ENCODE measurements at regions not wholly inside any gene's neighbourhood (a gene's known extent, or its start where the extent isn't known, plus 50 kb on each side); places are given as distances from the start of the nearest gene placed in this dataset.
A peak's percentile ranks its signal among the peaks of the same experiment; 100 is the strongest.

DNA sequence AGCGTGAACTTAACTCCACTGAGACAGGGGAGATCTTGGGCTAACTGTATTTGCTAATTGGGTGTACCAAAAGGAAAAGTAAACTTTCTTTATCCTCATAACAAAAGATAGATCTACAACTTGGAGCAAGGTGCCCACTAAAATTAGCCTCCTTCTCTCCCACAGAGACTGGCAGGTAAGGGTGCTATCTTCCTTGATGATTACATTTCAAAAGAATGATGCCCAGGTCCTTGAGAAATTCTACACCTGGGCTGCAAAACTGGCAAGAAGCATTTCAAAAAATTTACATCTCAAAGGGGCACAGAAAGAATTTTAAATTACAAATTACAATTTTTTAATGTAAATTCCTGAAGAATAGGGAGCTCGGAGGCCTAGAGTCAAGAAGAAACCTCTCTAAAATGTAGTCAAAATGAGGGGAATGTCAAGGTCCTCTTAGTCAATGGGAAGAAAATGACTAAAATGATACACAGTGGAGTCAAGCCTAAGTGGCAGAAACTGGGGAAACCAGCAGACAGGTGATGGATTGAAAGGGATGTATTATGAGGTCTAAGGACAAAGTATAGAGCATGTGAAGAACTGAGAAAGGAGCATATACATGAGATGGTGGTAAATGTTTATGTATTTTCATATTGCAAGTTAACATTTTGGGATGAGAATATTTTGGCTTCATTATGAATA, 348.3 kb upstream of the TUSC1 start:
- H3K4me3 ChIP-seq (ENCODE audit: low read depth, low read length): no peak overlapping the region
- TF ChIP-seq, protein P1, sequence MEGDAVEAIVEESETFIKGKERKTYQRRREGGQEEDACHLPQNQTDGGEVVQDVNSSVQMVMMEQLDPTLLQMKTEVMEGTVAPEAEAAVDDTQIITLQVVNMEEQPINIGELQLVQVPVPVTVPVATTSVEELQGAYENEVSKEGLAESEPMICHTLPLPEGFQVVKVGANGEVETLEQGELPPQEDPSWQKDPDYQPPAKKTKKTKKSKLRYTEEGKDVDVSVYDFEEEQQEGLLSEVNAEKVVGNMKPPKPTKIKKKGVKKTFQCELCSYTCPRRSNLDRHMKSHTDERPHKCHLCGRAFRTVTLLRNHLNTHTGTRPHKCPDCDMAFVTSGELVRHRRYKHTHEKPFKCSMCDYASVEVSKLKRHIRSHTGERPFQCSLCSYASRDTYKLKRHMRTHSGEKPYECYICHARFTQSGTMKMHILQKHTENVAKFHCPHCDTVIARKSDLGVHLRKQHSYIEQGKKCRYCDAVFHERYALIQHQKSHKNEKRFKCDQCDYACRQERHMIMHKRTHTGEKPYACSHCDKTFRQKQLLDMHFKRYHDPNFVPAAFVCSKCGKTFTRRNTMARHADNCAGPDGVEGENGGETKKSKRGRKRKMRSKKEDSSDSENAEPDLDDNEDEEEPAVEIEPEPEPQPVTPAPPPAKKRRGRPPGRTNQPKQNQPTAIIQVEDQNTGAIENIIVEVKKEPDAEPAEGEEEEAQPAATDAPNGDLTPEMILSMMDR (IDR thresholded peaks at IDR 0.05; ENCODE audit: borderline replicate concordance, insufficient read depth, low read depth, low read length): no peak

DNA sequence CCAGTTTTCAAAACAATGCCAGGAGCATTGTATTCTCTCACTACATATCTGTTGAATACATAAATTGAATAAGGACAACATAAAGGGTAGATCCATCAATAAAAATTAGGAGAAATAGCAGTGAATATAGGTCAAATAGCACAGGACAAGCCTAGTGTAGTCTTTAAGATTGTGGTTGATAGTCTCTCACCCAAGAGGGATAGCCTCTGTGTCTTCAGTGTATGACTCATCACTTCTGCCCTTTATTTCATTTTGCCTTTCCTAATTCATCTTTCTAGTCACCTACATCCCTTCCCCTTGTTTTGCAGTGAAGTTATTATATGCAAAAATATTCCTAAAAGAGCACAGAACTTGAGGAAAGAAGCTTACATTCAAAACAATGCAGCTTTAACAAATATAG, 335.0 kb upstream of the TUSC1 start:
- no peak overlapping the region for H3K4me3 ChIP-seq (ENCODE audit: low read depth, low read length)
- TF ChIP-seq, protein P1 (IDR thresholded peaks at IDR 0.05; ENCODE audit: borderline replicate concordance, insufficient read depth, low read depth, low read length): no peak

DNA sequence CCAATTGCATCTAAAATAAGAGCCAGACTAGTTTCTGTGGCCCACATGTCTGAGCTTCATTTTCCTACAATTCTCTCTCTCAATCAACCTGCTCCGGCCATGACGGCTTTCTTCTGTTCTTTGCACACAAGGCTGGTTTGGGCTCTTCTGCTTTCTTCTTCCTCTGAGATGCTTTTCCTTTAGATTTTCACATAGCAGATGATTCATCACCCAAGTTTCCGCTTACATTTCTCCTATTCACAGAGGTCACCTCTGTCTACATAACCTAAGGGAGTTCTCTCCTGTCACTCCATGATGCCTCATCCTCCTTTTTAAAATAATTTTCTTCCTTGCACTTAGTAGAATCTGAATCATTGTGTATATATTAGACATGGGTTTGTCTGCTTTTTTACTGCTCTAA, 334.6 kb upstream of the TUSC1 start:
- TF ChIP-seq, protein P1 (IDR thresholded peaks at IDR 0.05; ENCODE audit: borderline replicate concordance, insufficient read depth, low read depth, low read length): no peak
- H3K4me3 ChIP-seq (ENCODE audit: low read depth, low read length): no peak overlapping the region

DNA sequence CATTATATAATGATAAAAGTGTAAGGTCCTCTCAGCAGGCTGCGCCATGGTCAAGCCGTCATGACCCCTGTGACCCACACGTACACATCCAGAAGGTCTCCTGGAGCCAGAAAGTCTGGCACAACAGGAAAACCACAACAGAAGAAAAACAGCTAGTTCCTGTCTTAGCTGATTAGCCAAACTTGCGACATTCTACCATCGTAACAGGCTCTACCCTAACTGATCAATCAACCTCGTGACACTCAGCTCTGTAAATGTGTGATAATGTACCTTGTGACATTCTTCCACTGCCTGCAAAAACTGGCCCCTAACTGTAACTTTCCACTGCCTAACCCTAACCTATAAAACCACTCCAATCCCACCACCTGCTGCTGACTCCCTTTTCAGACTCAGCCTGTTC, 316.4 kb upstream of the TUSC1 start:
- H3K4me3 ChIP-seq (ENCODE audit: low read depth, low read length): no peak overlapping the region
- TF ChIP-seq, protein P1 (IDR thresholded peaks at IDR 0.05; ENCODE audit: borderline replicate concordance, insufficient read depth, low read depth, low read length): no peak

DNA sequence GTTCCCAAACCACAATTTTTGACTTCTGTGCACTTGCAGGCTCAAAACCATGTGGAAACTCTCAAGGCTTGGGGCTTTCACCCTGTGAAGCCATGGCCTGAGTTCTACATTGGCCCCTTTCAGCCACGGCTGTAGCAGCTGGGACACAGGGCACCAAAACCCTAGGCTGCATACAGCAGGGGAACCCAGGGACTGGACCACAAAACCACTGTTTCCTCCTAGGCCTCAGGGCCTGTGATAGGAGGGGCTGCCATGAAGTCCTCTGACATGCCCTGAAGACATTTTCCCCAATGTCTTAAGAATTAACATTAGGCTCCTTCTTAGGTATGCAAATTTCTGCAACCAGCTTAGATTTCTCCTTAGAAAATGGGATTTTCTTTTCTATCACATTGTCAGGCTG, 312.1 kb upstream of the TUSC1 start:
- TF ChIP-seq, protein P1 (IDR thresholded peaks at IDR 0.05; ENCODE audit: borderline replicate concordance, insufficient read depth, low read depth, low read length): no peak
- no peak overlapping the region for H3K4me3 ChIP-seq (ENCODE audit: low read depth, low read length)

DNA sequence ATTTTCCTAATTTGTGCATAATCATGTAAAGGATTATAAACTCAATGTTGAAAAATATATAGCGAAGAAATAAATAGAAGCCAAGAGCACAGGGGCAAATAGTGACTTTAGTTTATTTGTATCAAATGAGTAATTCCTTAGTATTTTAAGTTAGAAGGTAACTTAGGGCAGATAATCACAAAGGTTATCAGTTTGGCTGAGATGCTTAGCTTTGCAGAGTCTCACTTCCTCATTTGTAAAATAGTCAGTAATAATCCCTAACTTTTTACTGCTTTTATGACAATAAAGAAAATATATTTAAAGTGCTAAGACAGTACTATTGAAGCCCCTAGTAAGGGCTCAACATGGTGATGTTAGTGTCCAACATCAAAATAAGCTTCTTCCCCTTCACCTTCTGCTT, 297.4 kb upstream of the TUSC1 start:
- TF ChIP-seq, protein P1 (IDR thresholded peaks at IDR 0.05; ENCODE audit: borderline replicate concordance, insufficient read depth, low read depth, low read length): no peak
- H3K4me3 ChIP-seq (ENCODE audit: low read depth, low read length): no peak overlapping the region

DNA sequence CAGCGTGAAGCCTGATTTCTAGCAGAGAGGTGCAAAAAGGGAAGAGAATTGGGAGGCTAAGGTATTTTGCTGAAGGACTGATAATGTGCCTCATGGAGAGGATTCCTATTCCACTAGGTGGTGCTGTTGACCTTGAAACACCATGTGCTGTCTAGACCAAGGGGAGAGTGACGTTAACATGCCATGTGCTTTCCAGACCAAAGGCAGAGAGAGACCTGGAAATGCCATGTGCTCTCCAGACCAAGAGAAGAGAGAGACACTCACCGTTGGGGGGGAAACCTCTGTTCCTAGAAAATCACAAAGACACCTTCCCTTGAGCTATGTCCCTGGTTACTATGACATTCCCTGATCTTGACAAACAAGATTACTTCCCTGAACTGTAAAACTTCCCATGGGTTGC, 286.0 kb upstream of the TUSC1 start:
- H3K4me3 ChIP-seq (ENCODE audit: low read depth, low read length): no peak overlapping the region
- TF ChIP-seq, protein P1 (IDR thresholded peaks at IDR 0.05; ENCODE audit: borderline replicate concordance, insufficient read depth, low read depth, low read length): peak; percentile 52

Data from GM12875 (cell line).